ENCODE measurements at regions not wholly inside any gene's neighbourhood (a gene's known extent, or its start where the extent isn't known, plus 50 kb on each side); places are given as distances from the start of the nearest gene placed in this dataset.

DNA sequence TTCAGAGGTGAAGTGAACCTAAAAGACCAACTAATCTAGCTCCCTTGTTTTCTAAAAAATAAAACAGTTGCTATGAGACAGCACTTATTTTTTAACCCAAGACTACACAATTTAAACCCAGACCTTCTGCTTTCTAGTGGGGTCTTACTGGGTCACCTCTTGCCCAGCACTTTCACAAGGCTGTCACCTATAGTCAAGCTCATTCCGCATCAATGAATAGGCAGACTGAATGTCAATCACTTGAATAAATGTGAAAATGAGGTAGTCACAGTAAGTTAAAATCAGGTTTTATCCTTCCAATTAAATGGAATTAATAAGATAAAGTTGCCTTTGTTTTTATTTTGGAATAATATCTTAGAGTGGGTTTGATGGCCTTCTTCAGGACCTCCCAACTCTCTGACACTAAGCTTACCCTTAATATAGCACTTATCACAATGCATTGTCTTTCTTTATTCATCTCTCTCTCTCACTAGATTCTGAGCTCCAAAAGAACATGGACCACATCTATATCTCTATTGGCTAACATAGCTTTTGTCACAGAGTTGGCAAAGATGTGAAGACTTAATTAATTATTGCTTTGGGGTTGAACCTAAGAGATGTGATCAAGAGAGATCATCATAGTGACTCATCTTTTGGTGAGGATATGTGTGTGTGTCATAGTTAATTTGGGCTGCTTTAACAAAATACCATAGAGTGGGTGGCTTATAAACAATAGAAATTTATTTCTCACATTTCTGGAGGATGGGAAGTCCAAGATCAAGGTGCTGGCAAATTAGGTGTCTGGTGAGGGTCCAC lies 248.7 kb upstream of the DAB1 start:
- ChIA-PET CTCF (no interaction called here), POLR2A (ENCODE audit: unreplicated experiment) (no interaction called here)
- intact Hi-C loops (cut with micrococcal nuclease), result no loop called here
- Histone ChIP-seq H3K36me3 (ENCODE audit: low read depth, low read length) (no peaks in the 10 kb centered on the region), H3K4me3 (ENCODE audit: low read length) (no peak overlapping the region), H3K9ac (ENCODE audit: low read length) (no peak overlapping the region), H3K79me2 (ENCODE audit: low read length) (no peaks in the 10 kb centered on the region), H4K20me1 (ENCODE audit: low read length) (no peaks in the 10 kb centered on the region), H3F3A (ENCODE audit: low read length, unreplicated experiment) (no peaks in the 10 kb centered on the region), H3K4me1 (ENCODE audit: insufficient read depth, low read length) (no peaks in the 10 kb centered on the region), H2AFZ (ENCODE audit: low read length) (no peak overlapping the region), H3K4me2 (ENCODE audit: low read length) (no peak overlapping the region), H3K27ac (ENCODE audit: low read length) (no peak overlapping the region), H3K9me3 (ENCODE audit: low read length) (no peaks in the 10 kb centered on the region), H3K9me2 (replicated peaks; ENCODE audit: low read length) (no peaks in the 10 kb centered on the region), H3K27me3 (ENCODE audit: low read length) (no peaks in the 10 kb centered on the region)
- ATAC-seq (no peak), DNase-seq (no peak)
- BruUV-seq (replicated peaks), result no TSS peak
- TF ChIP-seq EZH2 (IDR thresholded peaks at IDR 0.05; ENCODE audit: low read length, unreplicated experiment), result no peak
- TF ChIP-seq, protein P1, sequence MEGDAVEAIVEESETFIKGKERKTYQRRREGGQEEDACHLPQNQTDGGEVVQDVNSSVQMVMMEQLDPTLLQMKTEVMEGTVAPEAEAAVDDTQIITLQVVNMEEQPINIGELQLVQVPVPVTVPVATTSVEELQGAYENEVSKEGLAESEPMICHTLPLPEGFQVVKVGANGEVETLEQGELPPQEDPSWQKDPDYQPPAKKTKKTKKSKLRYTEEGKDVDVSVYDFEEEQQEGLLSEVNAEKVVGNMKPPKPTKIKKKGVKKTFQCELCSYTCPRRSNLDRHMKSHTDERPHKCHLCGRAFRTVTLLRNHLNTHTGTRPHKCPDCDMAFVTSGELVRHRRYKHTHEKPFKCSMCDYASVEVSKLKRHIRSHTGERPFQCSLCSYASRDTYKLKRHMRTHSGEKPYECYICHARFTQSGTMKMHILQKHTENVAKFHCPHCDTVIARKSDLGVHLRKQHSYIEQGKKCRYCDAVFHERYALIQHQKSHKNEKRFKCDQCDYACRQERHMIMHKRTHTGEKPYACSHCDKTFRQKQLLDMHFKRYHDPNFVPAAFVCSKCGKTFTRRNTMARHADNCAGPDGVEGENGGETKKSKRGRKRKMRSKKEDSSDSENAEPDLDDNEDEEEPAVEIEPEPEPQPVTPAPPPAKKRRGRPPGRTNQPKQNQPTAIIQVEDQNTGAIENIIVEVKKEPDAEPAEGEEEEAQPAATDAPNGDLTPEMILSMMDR (conservative IDR thresholded peaks at IDR 0.05; ENCODE audit: low read depth, low read length), result no peak

DNA sequence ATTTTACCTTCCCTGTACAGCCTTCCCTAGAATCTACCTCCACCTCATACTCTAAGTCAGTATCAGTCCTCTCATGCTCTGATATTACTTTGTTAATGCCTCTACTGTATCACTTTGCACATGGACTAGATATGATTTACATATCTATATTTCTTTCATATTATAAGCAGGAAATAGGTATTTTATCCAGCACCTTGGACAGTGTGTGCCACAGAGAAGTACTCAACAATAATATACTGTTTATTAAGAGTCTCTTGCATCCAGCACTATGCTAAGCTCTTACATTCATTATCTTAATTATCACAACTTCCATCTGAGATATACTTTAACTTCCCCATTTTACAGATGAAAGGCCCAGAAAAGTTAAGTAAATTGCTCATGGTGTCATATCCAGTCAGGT lies 247.9 kb upstream of the DAB1 start:
- Histone ChIP-seq H3K27me3 (ENCODE audit: low read length) (no peaks in the 10 kb centered on the region), H3K4me2 (ENCODE audit: low read length) (no peak overlapping the region), H3F3A (ENCODE audit: low read length, unreplicated experiment) (no peaks in the 10 kb centered on the region), H3K4me1 (ENCODE audit: insufficient read depth, low read length) (no peaks in the 10 kb centered on the region), H3K79me2 (ENCODE audit: low read length) (no peaks in the 10 kb centered on the region), H3K36me3 (ENCODE audit: low read depth, low read length) (no peaks in the 10 kb centered on the region), H3K9ac (ENCODE audit: low read length) (no peak overlapping the region), H3K4me3 (ENCODE audit: low read length) (no peak overlapping the region), H3K27ac (ENCODE audit: low read length) (no peak overlapping the region), H4K20me1 (ENCODE audit: low read length) (no peaks in the 10 kb centered on the region), H3K9me3 (ENCODE audit: low read length) (no peaks in the 10 kb centered on the region), H3K9me2 (replicated peaks; ENCODE audit: low read length) (no peaks in the 10 kb centered on the region), H2AFZ (ENCODE audit: low read length) (no peak overlapping the region)
- no peak for ATAC-seq
- ChIA-PET CTCF (no interaction called here), POLR2A (ENCODE audit: unreplicated experiment) (no interaction called here)
- no TSS peak for BruUV-seq (replicated peaks)
- no peak for DNase-seq
- TF ChIP-seq EZH2phosphoT487 (IDR thresholded peaks at IDR 0.05; ENCODE audit: borderline replicate concordance, low read length), result no peak
- TF ChIP-seq, protein P1 (conservative IDR thresholded peaks at IDR 0.05; ENCODE audit: low read depth, low read length), result no peak
- no peak for TF ChIP-seq EZH2 (IDR thresholded peaks at IDR 0.05; ENCODE audit: low read length, unreplicated experiment)
- intact Hi-C loops (cut with micrococcal nuclease), result no loop called here

DNA sequence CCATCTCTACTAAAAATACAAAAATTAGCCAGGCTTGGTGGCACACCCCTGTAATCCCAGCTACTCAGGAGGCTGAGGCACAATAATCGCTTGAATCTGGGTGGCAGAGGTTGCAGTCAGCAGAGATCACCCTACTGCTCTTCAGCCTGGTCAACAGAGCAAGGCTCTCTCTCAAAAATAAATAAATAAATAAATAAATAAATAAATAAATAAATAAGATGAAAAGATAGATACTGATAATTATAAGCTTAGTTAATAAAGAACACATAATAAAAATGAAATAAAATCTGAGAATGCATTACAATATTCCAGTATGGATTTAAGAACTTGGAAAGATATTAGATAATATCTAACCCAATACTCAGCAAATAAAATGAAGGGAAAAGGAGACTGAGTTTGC lies 235.9 kb upstream of the DAB1 start:
- Histone ChIP-seq H3K9ac (ENCODE audit: low read length) (no peak overlapping the region), H3K4me1 (ENCODE audit: insufficient read depth, low read length) (no peaks in the 10 kb centered on the region), H3K79me2 (ENCODE audit: low read length) (no peaks in the 10 kb centered on the region), H3K4me3 (ENCODE audit: low read length) (no peak overlapping the region), H3K9me3 (ENCODE audit: low read length) (no peaks in the 10 kb centered on the region), H3F3A (ENCODE audit: low read length, unreplicated experiment) (no peaks in the 10 kb centered on the region), H3K9me2 (replicated peaks; ENCODE audit: low read length) (no peaks in the 10 kb centered on the region), H3K27me3 (ENCODE audit: low read length) (no peaks in the 10 kb centered on the region), H2AFZ (ENCODE audit: low read length) (no peak overlapping the region), H3K36me3 (ENCODE audit: low read depth, low read length) (no peaks in the 10 kb centered on the region), H3K27ac (ENCODE audit: low read length) (no peak overlapping the region), H3K4me2 (ENCODE audit: low read length) (no peak overlapping the region), H4K20me1 (ENCODE audit: low read length) (no peaks in the 10 kb centered on the region)
- no TSS peak for BruUV-seq (replicated peaks)
- ChIA-PET POLR2A (ENCODE audit: unreplicated experiment) (no interaction called here), CTCF (no interaction called here)
- intact Hi-C loops (cut with micrococcal nuclease), result no loop called here
- ATAC-seq (no peak), DNase-seq (no peak)
- TF ChIP-seq EZH2phosphoT487 (IDR thresholded peaks at IDR 0.05; ENCODE audit: borderline replicate concordance, low read length) (no peak), EZH2 (IDR thresholded peaks at IDR 0.05; ENCODE audit: low read length, unreplicated experiment) (no peak)
- TF ChIP-seq, protein P1 (conservative IDR thresholded peaks at IDR 0.05; ENCODE audit: low read depth, low read length), result no peak

Measured in PC-3 (cell line).